ENCODE measurements at regions not wholly inside any gene's neighbourhood (a gene's known extent, or its start where the extent isn't known, plus 50 kb on each side); places are given as distances from the start of the nearest gene placed in this dataset.

- Histone ChIP-seq H4K5ac (ENCODE audit: insufficient read length, low read depth, low read length) (no peak overlapping the region), H3K27ac (ENCODE audit: insufficient read length, low read depth, low read length) (no peak overlapping the region), H3K79me1 (ENCODE audit: insufficient read depth, low read depth, low read length, poor library complexity, severe bottlenecking) (no peaks in the 10 kb centered on the region), H3K4me2 (ENCODE audit: insufficient read depth, insufficient read length, low read length) (no peak overlapping the region), H4K8ac (replicated peaks; ENCODE audit: insufficient read length, low read depth, low read length) (no peak overlapping the region), H3K23ac (ENCODE audit: insufficient read length, low read depth, low read length) (no peak overlapping the region), H4K91ac (ENCODE audit: insufficient read length, low read depth, low read length) (no peak overlapping the region), H3K18ac (ENCODE audit: insufficient read length, low read depth, low read length) (no peak overlapping the region), H2BK5ac (ENCODE audit: insufficient read length, low read length) (no peak overlapping the region), H3K79me2 (ENCODE audit: insufficient read depth, low read length) (no peaks in the 10 kb centered on the region), H3K56ac (ENCODE audit: insufficient read length, low read depth, low read length) (no peak overlapping the region), H3K9me3 (ENCODE audit: control insufficient read depth, low read depth, low read length) (no peaks in the 10 kb centered on the region), H3K23me2 (ENCODE audit: insufficient read length, low read depth, low read length, poor library complexity, severe bottlenecking) (no peaks in the 10 kb centered on the region), H2BK15ac (ENCODE audit: low read depth, low read length) (no peak overlapping the region), H3T11ph (ENCODE audit: low read length) (no peak overlapping the region), H3K14ac (ENCODE audit: insufficient read depth, low read length) (no peak overlapping the region), H2AFZ (ENCODE audit: low read length) (no peak overlapping the region), H2BK12ac (ENCODE audit: insufficient read length, low read depth, low read length) (no peak overlapping the region), H2BK120ac (ENCODE audit: low read depth, low read length, poor library complexity, severe bottlenecking) (no peak overlapping the region), H3K9ac (ENCODE audit: extremely low read depth, insufficient read length, low read length) (no peak overlapping the region), H2BK20ac (ENCODE audit: low read depth, low read length, poor library complexity, severe bottlenecking) (no peak overlapping the region), H3K27me3 (ENCODE audit: insufficient read depth, low read length) (no peaks in the 10 kb centered on the region), H4K20me1 (ENCODE audit: control insufficient read depth, insufficient read depth, insufficient read length) (no peaks in the 10 kb centered on the region), H3K4ac (ENCODE audit: low read depth, low read length) (no peak overlapping the region), H2AK5ac (ENCODE audit: insufficient read length, low read length) (no peak overlapping the region), H3K4me1 (ENCODE audit: insufficient read depth, low read length) (no peaks in the 10 kb centered on the region)
- Mint-ChIP-seq H3K4me3 (no peak overlapping the region), H3K36me3 (ENCODE audit: insufficient read depth in 1 of 3, low read depth in 3 of 3) (no peaks in the 10 kb centered on the region), H3K27ac (no peak overlapping the region), H3K4me1 (peaks cover 6% of the 10 kb centered on the region in 2 experiments; a peak in 3 of 4 replicates), H3K27me3 (ENCODE audit: low read depth) (no peaks in the 10 kb centered on the region), H3K9me3 (no peaks in the 10 kb centered on the region)
- DNase-seq, result no peak
- WGBS (ENCODE audit: extremely low coverage, insufficient read length, low lambda C conversion rate), result no CpG with 5 or more reads among the region's 3 CpGs
- TF ChIP-seq, protein P1, sequence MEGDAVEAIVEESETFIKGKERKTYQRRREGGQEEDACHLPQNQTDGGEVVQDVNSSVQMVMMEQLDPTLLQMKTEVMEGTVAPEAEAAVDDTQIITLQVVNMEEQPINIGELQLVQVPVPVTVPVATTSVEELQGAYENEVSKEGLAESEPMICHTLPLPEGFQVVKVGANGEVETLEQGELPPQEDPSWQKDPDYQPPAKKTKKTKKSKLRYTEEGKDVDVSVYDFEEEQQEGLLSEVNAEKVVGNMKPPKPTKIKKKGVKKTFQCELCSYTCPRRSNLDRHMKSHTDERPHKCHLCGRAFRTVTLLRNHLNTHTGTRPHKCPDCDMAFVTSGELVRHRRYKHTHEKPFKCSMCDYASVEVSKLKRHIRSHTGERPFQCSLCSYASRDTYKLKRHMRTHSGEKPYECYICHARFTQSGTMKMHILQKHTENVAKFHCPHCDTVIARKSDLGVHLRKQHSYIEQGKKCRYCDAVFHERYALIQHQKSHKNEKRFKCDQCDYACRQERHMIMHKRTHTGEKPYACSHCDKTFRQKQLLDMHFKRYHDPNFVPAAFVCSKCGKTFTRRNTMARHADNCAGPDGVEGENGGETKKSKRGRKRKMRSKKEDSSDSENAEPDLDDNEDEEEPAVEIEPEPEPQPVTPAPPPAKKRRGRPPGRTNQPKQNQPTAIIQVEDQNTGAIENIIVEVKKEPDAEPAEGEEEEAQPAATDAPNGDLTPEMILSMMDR (conservative IDR thresholded peaks at IDR 0.05), result no peak
Measured at GRCh38 chr13:76796851-76797250, 89.4 kb downstream of the KCTD12 start.
